ENCODE measurements at regions not wholly inside any gene's neighbourhood (a gene's known extent, or its start where the extent isn't known, plus 50 kb on each side); places are given as distances from the start of the nearest gene placed in this dataset.

DNA sequence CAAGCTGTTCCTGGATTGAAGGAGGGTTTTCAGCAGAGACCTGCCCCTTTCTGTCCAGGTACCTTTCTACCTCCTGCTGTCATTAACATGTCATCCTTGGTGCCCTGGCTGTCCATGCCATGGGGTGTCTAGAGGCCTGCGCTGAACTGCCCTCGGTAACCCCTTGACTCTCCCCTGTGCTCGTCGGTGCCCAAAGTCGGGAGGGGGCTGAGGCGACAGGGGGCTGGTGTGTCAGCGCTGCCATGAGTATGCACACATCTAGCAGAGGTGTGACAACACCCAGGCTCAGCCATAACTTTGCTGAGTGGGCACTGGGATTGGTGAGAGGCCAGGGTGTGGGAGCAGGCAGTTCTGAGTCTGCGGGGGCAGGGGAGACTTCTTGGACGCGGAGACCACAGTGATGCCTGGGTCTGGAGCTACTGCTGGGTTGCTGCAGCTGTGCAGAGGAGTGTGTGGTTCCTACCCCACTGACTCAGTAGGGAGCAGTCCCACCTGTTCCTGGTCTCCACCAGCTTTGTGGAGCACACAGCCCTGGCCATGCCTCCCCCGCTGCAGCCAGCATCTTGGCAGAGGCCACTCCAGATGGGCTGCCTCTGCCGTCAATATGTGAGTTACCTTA is 376.2 kb upstream of the SEMA3C start:
- TF ChIP-seq EZH2 (IDR thresholded peaks at IDR 0.05; ENCODE audit: insufficient read depth, poor library complexity, severe bottlenecking) (no peak), EZH2phosphoT487 (IDR thresholded peaks at IDR 0.05; ENCODE audit: insufficient read depth, low read depth) (no peak)
